DOHH2 (cell line): ENCODE measurements at regions not wholly inside any gene's neighbourhood (a gene's known extent, or its start where the extent isn't known, plus 50 kb on each side); places are given as distances from the start of the nearest gene placed in this dataset.

ENCODE experiments used
- H3F3A ChIP-seq: fragments of 200-600 bp; sonication (generic), shearing (Covaris generic); 2 replicates; pipeline ENCODE4 v1.6.0; 2016; ENCODE audit warnings: antibody characterized with exemption, mild to moderate bottlenecking; ENCODE audit not compliant: control insufficient read depth, insufficient read depth
- H3K27ac ChIP-seq: fragments of 200-600 bp; sonication (generic); 2 replicates; pipeline ENCODE4 v1.5.1; 2014; ENCODE audit warnings: low read depth, mild to moderate bottlenecking, low read length, moderate library complexity
- H3K27me3 ChIP-seq: fragments of 200-600 bp; sonication (generic); 2 replicates; pipeline ENCODE4 v1.6.1; 2014; ENCODE audit warnings: mild to moderate bottlenecking, low read length, mixed read lengths; ENCODE audit not compliant: control insufficient read depth
- H3K36me3 ChIP-seq: fragments of 200-600 bp; sonication (generic); 2 replicates; pipeline ENCODE4 v1.6.1; 2014; ENCODE audit warnings: mild to moderate bottlenecking, low read length, moderate library complexity, mixed read lengths; ENCODE audit not compliant: control insufficient read depth
- H3K4me1 ChIP-seq: fragments of 200-600 bp; sonication (generic); 2 replicates; pipeline ENCODE4 v1.6.1; 2014; ENCODE audit warnings: mild to moderate bottlenecking, low read length, mixed read lengths; ENCODE audit not compliant: control insufficient read depth
- H3K4me2 ChIP-seq: fragments of 200-600 bp; sonication (generic); 2 replicates; pipeline ENCODE4 v1.6.0; 2014; ENCODE audit warnings: mild to moderate bottlenecking, low read length, moderate library complexity
- H3K4me3 ChIP-seq: fragments of 200-600 bp; sonication (generic); 2 replicates; pipeline ENCODE4 v1.5.1; 2014; ENCODE audit warnings: mild to moderate bottlenecking, low read length, mixed read lengths
- H3K79me2 ChIP-seq: fragments of 200-600 bp; sonication (generic); 2 replicates; pipeline ENCODE4 v1.6.1; 2014; ENCODE audit warnings: mild to moderate bottlenecking, low read length, mixed read lengths; ENCODE audit not compliant: control insufficient read depth
- H3K9me2 ChIP-seq: fragments of 200-600 bp; sonication (generic); replicated peaks from 2 replicates; pipeline ENCODE4 v1.6.1; 2014; ENCODE audit warnings: mild to moderate bottlenecking, low read length, mixed read lengths; ENCODE audit not compliant: control insufficient read depth
- H3K9me3 ChIP-seq: fragments of 200-600 bp; sonication (generic); 2 replicates; pipeline ENCODE4 v1.6.1; 2014; ENCODE audit warnings: antibody characterized with exemption, low read length, mixed read lengths; ENCODE audit not compliant: control insufficient read depth, insufficient read depth
- H4K20me1 ChIP-seq: fragments of 200-600 bp; sonication (generic); 2 replicates; pipeline ENCODE4 v1.6.0; 2014; ENCODE audit warnings: low read depth, mild to moderate bottlenecking, antibody characterized with exemption, low read length, moderate library complexity; ENCODE audit not compliant: control insufficient read depth, insufficient read depth
- CTCF ChIP-seq: fragments of 200-600 bp; sonication (generic); IDR thresholded peaks from one replicate; pipeline ENCODE4 v1.5.1; 2014; ENCODE audit warnings: antibody characterized with exemption, mild to moderate bottlenecking, low read depth, low read length; ENCODE audit not compliant: poor library complexity, severe bottlenecking
- EZH2phosphoT487 ChIP-seq: fragments of 200-600 bp; sonication (generic); IDR thresholded peaks from 2 replicates; pipeline ENCODE4 v1.6.1; 2017; ENCODE audit warnings: borderline replicate concordance, mild to moderate bottlenecking, antibody characterized with exemption, low read length, moderate library complexity, mixed read lengths

DNA sequence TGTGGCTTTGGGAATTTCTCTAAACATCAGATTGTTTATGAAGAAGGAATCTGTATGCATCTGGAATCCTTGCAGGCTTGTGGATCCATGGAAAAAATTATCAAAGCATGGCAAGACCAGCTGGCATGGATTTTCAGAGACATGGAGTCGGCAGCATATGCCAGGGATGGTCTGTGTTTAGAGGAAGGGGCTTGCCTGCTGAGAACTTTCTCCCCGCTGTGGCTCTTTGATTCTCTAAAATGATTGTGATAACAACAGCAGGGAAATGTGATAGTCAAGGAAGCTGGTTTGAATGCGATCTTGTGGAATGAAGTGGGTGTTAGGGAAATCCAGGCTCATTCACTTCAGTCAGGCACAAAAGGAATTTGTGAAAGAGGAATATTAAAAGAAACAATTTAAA, 245.7 kb upstream of the THRB start:
- Histone ChIP-seq H3K9me2 (no peaks in the 10 kb centered on the region), H3K4me3 (no peak overlapping the region), H3F3A (no peaks in the 10 kb centered on the region), H3K36me3 (no peaks in the 10 kb centered on the region), H3K27ac (no peak overlapping the region), H4K20me1 (no peaks in the 10 kb centered on the region), H3K9me3 (no peaks in the 10 kb centered on the region), H3K79me2 (no peaks in the 10 kb centered on the region), H3K4me2 (no peak overlapping the region), H3K4me1 (no peaks in the 10 kb centered on the region), H3K27me3 (no peaks in the 10 kb centered on the region)
- TF ChIP-seq EZH2phosphoT487 (no peak), CTCF (no peak)

DNA sequence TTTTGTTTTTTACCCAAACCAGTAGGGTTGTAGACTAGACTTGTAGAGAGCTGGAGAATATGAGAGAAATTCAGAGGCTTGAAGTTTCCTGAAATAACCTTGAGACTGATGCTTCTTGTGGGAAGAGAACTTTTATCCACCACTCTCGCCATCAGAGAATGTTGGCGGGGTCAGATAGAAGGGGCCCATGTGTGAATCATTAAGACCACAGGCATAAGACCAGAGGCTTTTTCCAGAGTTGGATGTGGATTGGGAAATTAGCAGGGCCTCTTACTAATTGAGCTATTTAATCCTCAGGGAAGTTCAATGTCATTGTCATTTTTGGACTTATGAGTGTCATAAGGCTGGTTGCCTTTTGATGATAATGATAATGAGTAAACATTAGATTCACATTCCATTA, 246.9 kb upstream of the THRB start:
- Histone ChIP-seq H3K9me3 (no peaks in the 10 kb centered on the region), H3K4me1 (no peaks in the 10 kb centered on the region), H3K27ac (no peak overlapping the region), H3K79me2 (no peaks in the 10 kb centered on the region), H4K20me1 (no peaks in the 10 kb centered on the region), H3K36me3 (no peaks in the 10 kb centered on the region), H3K9me2 (no peaks in the 10 kb centered on the region), H3K27me3 (no peaks in the 10 kb centered on the region), H3K4me3 (no peak overlapping the region), H3F3A (no peaks in the 10 kb centered on the region), H3K4me2 (no peak overlapping the region)
- TF ChIP-seq EZH2phosphoT487 (no peak), CTCF (no peak)

DNA sequence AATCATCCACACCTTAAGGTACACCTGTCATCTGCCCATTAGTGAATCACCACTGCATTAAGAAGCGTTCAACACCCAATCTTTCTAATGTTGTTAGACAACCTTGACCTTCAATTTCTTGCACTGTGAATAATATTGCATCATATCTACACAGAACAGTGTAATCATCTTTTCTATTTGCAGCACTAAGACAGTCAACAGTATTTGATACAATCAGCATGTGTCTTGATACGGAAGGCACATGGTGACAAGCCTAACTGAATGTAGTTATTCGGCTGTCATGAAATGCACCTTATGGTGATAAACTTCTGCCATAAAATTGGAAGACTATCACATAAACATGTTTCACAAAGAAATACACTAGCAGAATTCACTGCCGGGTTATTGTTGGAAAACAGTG, 253.9 kb upstream of the THRB start:
- no peaks in the 10 kb centered on the region for H3F3A ChIP-seq
- no peak overlapping the region for H3K4me2 ChIP-seq
- H3K27me3 ChIP-seq = no peaks in the 10 kb centered on the region
- no peak overlapping the region for H3K4me3 ChIP-seq
- no peaks in the 10 kb centered on the region for H3K9me2 ChIP-seq
- no peaks in the 10 kb centered on the region for H3K9me3 ChIP-seq
- no peaks in the 10 kb centered on the region for H4K20me1 ChIP-seq
- no peaks in the 10 kb centered on the region for H3K4me1 ChIP-seq
- no peaks in the 10 kb centered on the region for H3K36me3 ChIP-seq
- TF ChIP-seq CTCF (no peak), EZH2phosphoT487 (no peak)
- H3K79me2 ChIP-seq = no peaks in the 10 kb centered on the region
- H3K27ac ChIP-seq = no peak overlapping the region

GRCh38 chr3:24751020-24751419, 256.4 kb upstream of the THRB start:
- Histone ChIP-seq H3K4me2 (no peak overlapping the region), H3K79me2 (no peaks in the 10 kb centered on the region), H3K27ac (no peak overlapping the region), H3K9me2 (no peaks in the 10 kb centered on the region), H3K4me1 (no peaks in the 10 kb centered on the region), H3F3A (no peaks in the 10 kb centered on the region), H3K4me3 (no peak overlapping the region), H3K27me3 (no peaks in the 10 kb centered on the region), H4K20me1 (no peaks in the 10 kb centered on the region), H3K36me3 (no peaks in the 10 kb centered on the region), H3K9me3 (no peaks in the 10 kb centered on the region)
- TF ChIP-seq CTCF (no peak), EZH2phosphoT487 (no peak)
